Activated CD4-positive, alpha-beta memory T cell treated with anti-CD3 and anti-CD28 coated beads, Interleukin-2, amount 10 ng/mL, durations not matched to agents 7 days and 5 days (primary cell): ENCODE measurements at regions not wholly inside any gene's neighbourhood (a gene's known extent, or its start where the extent isn't known, plus 50 kb on each side); places are given as distances from the start of the nearest gene placed in this dataset.
"Not testable (repeated sequence)": the region's sequence is repeated elsewhere in the genome, so short reads cannot be mapped to it uniquely, and the experiment has no call there.

Experiments
- CTCF ChIA-PET: fragments of 350-600 bp; sonication (Branson Sonifier 250); formaldehyde crosslinking; loops from one replicate; lab custom pipeline; 2021; ENCODE audit warnings: antibody characterized with exemption, inconsistent platforms; lab: Charles Lee
- POLR2A ChIA-PET: fragments of 350-600 bp; sonication (Branson Sonifier 250); formaldehyde crosslinking; loops from one replicate; lab custom pipeline; 2021; ENCODE audit warnings: antibody characterized with exemption; lab: Charles Lee
- DNase-seq: peaks from one replicate; pipeline ENCODE4 v3.0.0-alpha.2; 2020
- H3K27ac Mint-ChIP-seq: one replicate; pipeline ENCODE4 v1.8.0; 2021; ENCODE audit warnings: mild to moderate bottlenecking, mixed read lengths
- H3K27me3 Mint-ChIP-seq: one replicate; pipeline ENCODE4 v1.8.0; 2021; ENCODE audit warnings: mixed read lengths
- H3K36me3 Mint-ChIP-seq: one replicate; pipeline ENCODE4 v1.8.0; 2021; ENCODE audit warnings: low read depth, mixed read lengths
- H3K4me1 Mint-ChIP-seq: one replicate; pipeline ENCODE4 v1.8.0; 2021; ENCODE audit warnings: mixed read lengths
- H3K4me3 Mint-ChIP-seq: one replicate; pipeline ENCODE4 v1.8.0; 2021; ENCODE audit warnings: mild to moderate bottlenecking, mixed read lengths
- H3K9me3 Mint-ChIP-seq: one replicate; pipeline ENCODE4 v1.8.0; 2021; ENCODE audit warnings: mixed read lengths

DNA sequence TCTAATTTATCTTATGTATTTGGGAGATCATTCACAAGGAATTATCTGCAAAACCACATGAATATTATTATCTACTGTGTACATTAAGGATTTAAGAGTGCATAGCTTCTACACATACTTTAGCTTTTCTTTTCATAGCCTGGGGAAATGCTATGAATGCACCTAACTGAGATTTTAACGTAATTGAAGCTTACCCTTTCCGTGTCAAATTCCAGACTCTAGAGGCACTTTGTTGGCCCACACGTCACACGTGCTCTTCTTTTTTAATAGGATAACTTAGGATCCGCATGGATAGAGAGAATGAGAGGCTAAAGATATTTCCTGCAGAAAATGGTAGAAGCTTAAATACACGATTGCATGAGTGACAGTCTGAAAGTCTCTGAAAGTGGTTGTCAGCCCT is 481.1 kb downstream of the PCNX1 start:
- POLR2A ChIA-PET, result interaction anchor here (1.0 kb wide), 1 partner anchor 33 kb away, joined by 3 read pairs; no protein-coding TSS in a partner anchor
- H3K4me3 Mint-ChIP-seq, result no peak overlapping the region
- H3K27me3 Mint-ChIP-seq, result no peaks in the 10 kb centered on the region
- no peak for DNase-seq
- no peak overlapping the region for H3K27ac Mint-ChIP-seq
- CTCF ChIA-PET, result no interaction called here
- peaks cover 26% of the 10 kb centered on the region for H3K36me3 Mint-ChIP-seq
- H3K4me1 Mint-ChIP-seq, result peaks cover 26% of the 10 kb centered on the region
- H3K9me3 Mint-ChIP-seq, result no peaks in the 10 kb centered on the region

- Mint-ChIP-seq H3K27ac (peak overlapping the region; percentile 41), H3K4me3 (no peak overlapping the region), H3K4me1 (peaks cover 26% of the 10 kb centered on the region), H3K9me3 (no peaks in the 10 kb centered on the region), H3K36me3 (peaks cover 26% of the 10 kb centered on the region), H3K27me3 (no peaks in the 10 kb centered on the region)
- POLR2A ChIA-PET, result interaction anchor here (1.0 kb wide), 1 partner anchor 33 kb away, joined by 3 read pairs; no protein-coding TSS in a partner anchor
- CTCF ChIA-PET, result no interaction called here
- DNase-seq, result no peak
Observed at GRCh38 chr14:71388862-71389261, 481.6 kb downstream of the PCNX1 start.

DNA sequence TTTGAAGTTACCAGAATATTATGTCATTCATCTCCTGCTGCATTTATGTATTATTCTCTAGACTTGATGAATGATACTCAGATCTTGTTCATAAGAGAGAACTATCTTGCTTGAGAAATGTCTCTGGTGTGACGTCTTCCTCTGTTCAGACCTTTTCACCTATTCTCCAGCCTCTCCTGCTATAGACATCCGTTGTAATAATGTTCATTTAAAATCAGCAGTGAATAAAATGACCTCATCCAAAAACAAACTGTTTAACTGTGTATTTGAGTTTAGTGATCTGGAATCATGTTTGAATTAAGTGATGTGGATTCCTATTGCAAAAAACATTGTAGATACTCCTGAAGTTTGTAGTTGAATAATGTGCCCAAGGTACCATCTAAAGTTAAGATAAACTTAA is 487.1 kb downstream of the PCNX1 start:
- H3K27ac Mint-ChIP-seq, result no peak overlapping the region
- POLR2A ChIA-PET, result interaction anchor here (0.6 to 2.8 kb wide), 4 partner anchors 67 to 141 kb away, joined by 3 to 13 read pairs (median 4); partner anchors contain the start of gene SIPA1L1

DNA sequence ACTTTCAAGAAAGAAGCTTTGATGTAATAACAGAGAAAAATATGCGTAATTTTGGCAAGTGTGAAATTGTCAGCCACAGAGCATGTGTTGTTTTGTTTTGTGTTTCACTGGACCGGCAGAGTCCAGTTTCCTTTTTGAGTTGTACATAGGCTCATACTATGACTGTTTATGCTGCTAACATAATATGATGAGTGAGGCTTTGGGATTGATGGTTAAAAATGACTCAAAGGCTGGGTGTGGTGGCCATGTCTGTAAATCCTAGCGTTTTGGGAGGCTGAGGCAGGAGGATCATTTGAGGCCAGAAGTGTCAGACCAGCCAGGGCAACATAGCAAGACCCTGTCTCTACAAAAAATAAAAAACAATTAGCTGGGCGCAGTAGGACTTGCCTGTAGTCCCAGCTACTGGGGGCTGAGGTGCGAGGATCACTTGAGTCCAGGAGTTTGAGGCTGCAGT is 487.9 kb downstream of the PCNX1 start:
- no peak for DNase-seq
- Mint-ChIP-seq H3K4me3 (no peak overlapping the region), H3K27ac (no peak overlapping the region), H3K27me3 (no peaks in the 10 kb centered on the region), H3K4me1 (peaks cover 49% of the 10 kb centered on the region), H3K36me3 (peaks cover 17% of the 10 kb centered on the region), H3K9me3 (no peaks in the 10 kb centered on the region)
- ChIA-PET POLR2A (interaction anchor here (0.6 to 2.8 kb wide), 5 partner anchors 8 to 253 kb away, joined by 3 to 13 read pairs (median 4); partner anchors contain the start of gene SIPA1L1), CTCF (interaction anchor here (1.2 kb wide), 1 partner anchor 8 kb away, joined by 7 read pairs; no protein-coding TSS in a partner anchor)

More for the DNA sequence above, 487.1 kb downstream of the PCNX1 start:
- DNase-seq, result no peak
- Mint-ChIP-seq H3K4me3 (no peak overlapping the region), H3K36me3 (peaks cover 21% of the 10 kb centered on the region), H3K27me3 (no peaks in the 10 kb centered on the region), H3K9me3 (no peaks in the 10 kb centered on the region), H3K4me1 (peaks cover 47% of the 10 kb centered on the region)
- CTCF ChIA-PET, result interaction anchor here (1.2 kb wide), 1 partner anchor 9 kb away, joined by 7 read pairs; no protein-coding TSS in a partner anchor

DNA sequence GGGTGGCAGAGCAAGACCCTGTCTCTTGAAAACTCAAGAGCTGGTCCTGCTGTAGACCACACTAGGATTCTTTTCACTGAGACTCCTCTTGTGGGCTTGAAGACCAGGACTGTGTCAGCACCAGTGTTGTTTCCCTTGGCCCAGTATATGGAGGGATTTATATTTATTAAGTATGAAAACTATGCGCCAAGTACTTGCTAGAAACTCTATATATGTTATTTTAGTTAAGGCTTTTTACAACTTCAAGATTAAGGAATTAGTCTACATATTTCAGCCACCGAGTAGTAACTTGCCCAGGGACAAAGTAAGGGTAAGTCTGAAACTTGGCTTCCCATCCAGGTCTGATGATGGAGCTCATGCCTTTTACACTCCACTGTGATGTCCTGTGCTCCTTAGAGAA is 488.4 kb downstream of the PCNX1 start:
- H3K4me1 Mint-ChIP-seq, result peaks cover 52% of the 10 kb centered on the region
- POLR2A ChIA-PET, result interaction anchor here (0.6 to 2.8 kb wide), 4 partner anchors 8 to 253 kb away, joined by 3 to 13 read pairs (median 4); partner anchors contain the start of gene SIPA1L1

DNA sequence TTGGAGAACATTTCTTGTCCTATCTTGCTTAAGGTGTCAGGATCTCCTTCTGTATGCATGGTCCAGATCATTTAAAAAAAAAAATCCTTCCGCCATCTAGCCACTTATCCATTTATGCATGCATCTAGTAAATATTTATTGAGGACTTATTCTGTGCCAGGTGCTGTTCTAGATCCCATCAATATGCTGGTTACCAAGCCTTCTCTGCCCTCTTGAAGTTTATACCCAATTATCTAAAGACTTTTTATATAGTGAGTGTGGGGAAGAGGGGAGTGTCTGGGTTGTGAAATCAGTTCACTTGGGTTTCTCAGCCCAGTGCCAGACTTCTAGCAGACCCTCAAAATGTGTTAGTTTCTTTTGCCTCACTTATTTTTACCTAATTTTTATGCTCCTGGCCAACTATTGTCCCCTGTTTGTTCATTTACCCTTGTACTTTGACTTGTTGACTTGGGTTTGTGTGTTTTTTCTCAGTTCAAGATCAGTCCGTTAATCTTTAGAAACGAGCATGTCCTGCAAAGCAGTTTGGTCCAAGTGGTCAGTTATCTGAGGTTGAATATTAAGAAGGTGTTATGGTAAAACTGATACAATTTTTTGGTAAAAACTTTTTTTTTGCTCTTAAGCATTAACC is 488.9 kb downstream of the PCNX1 start:
- ChIA-PET CTCF (no interaction called here), POLR2A (interaction anchor here (1.4 to 2.8 kb wide), 2 partner anchors 75 to 254 kb away, joined by 5 to 13 read pairs; partner anchors contain the start of gene SIPA1L1)
- peaks cover 17% of the 10 kb centered on the region for H3K36me3 Mint-ChIP-seq
- H3K4me1 Mint-ChIP-seq, result peaks cover 57% of the 10 kb centered on the region
- H3K9me3 Mint-ChIP-seq, result no peaks in the 10 kb centered on the region
- no peak overlapping the region for H3K27ac Mint-ChIP-seq
- no peak overlapping the region for H3K4me3 Mint-ChIP-seq
- no peak for DNase-seq
- H3K27me3 Mint-ChIP-seq, result no peaks in the 10 kb centered on the region

More for the DNA sequence above, 488.4 kb downstream of the PCNX1 start:
- Mint-ChIP-seq H3K27ac (no peak overlapping the region), H3K9me3 (no peaks in the 10 kb centered on the region), H3K36me3 (peaks cover 17% of the 10 kb centered on the region), H3K27me3 (no peaks in the 10 kb centered on the region), H3K4me3 (no peak overlapping the region)
- no peak for DNase-seq
- CTCF ChIA-PET, result no interaction called here

- H3K27ac Mint-ChIP-seq, result peak overlapping the region; percentile 74
- ChIA-PET POLR2A (no interaction called here), CTCF (no interaction called here)
- no peaks in the 10 kb centered on the region for H3K27me3 Mint-ChIP-seq
- H3K4me1 Mint-ChIP-seq, result peaks cover 52% of the 10 kb centered on the region
- H3K36me3 Mint-ChIP-seq, result peaks cover 14% of the 10 kb centered on the region
- DNase-seq, result no peak
- H3K4me3 Mint-ChIP-seq, result no peak overlapping the region
- no peaks in the 10 kb centered on the region for H3K9me3 Mint-ChIP-seq
Observed at GRCh38 chr14:71397371-71397770, 490.1 kb downstream of the PCNX1 start.

DNA sequence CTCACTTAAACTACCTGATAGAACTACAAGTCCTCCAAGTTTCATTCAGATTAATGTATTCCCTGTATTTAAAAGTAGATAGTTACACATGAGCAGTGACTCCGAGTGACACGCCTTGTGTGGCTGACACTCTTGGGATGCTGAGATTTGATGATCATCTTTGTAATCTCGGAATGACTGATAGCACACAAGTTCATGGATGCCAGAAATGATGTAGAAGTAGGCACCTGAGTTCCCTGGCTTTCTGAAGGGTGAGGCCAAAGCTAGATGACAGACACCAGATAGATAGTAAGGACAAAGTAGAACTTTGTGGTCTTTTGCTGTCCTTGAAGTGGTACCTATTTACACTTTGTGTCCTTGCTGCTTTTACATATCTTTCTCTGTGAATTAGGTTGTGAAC is 491.2 kb downstream of the PCNX1 start:
- peak overlapping the region; percentile 33 for H3K4me3 Mint-ChIP-seq
- POLR2A ChIA-PET, result interaction anchor here (0.9 to 3.9 kb wide), 7 partner anchors 27 to 261 kb away, joined by 3 to 80 read pairs (median 4); partner anchors contain the start of gene SIPA1L1
- CTCF ChIA-PET, result interaction anchor here (0.6 to 1.3 kb wide), 5 partner anchors 20 to 77 kb away, joined by 3 to 5 read pairs (median 3); no protein-coding TSS in a partner anchor

DNA sequence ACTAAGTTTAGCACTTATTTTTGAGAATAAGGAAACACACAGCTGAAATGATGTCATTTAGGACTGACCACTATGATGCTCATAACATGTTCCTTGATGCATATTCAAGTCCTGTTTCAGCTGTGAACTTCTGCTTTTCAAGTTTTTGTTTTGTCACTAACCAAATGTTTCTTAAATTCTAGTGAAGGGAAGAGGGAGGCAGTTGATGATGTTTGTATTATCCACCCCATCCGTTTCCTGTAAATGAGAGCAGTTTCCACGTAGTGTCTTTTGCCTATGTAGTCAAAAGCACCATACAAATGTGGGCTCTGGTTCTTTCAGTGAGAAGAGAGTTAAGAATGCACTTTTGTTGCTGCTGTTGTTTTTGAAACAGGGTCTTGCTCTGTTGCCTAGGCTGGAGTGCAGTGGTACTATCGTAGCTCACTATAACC is 491.8 kb downstream of the PCNX1 start:
- Mint-ChIP-seq H3K9me3 (no peaks in the 10 kb centered on the region), H3K27ac (peak overlapping the region; percentile 98), H3K4me1 (peaks cover 58% of the 10 kb centered on the region), H3K4me3 (peak overlapping the region; percentile 48), H3K36me3 (peaks cover 12% of the 10 kb centered on the region), H3K27me3 (no peaks in the 10 kb centered on the region)
- CTCF ChIA-PET, result interaction anchor here (0.6 to 1.3 kb wide), 6 partner anchors 21 to 261 kb away, joined by 3 to 5 read pairs (median 3); no protein-coding TSS in a partner anchor
- DNase-seq, result peak; percentile 26
- POLR2A ChIA-PET, result interaction anchor here (0.9 to 3.9 kb wide), 8 partner anchors 28 to 304 kb away, joined by 3 to 80 read pairs (median 4); partner anchors contain the start of gene SIPA1L1

More for the DNA sequence above, 491.2 kb downstream of the PCNX1 start:
- DNase-seq, result no peak
- Mint-ChIP-seq H3K9me3 (no peaks in the 10 kb centered on the region), H3K4me1 (peaks cover 56% of the 10 kb centered on the region), H3K36me3 (peaks cover 12% of the 10 kb centered on the region), H3K27ac (peak overlapping the region; percentile 98), H3K27me3 (no peaks in the 10 kb centered on the region)

GRCh38 chr14:71400871-71401321 is 493.6 kb downstream of the PCNX1 start:
- no peak for DNase-seq
- ChIA-PET POLR2A (interaction anchor here (1.7 to 3.9 kb wide), 2 partner anchors 78 to 259 kb away, joined by 5 to 80 read pairs; partner anchors contain the start of gene SIPA1L1), CTCF (interaction anchor here (2.0 kb wide), 1 partner anchor 79 kb away, joined by 6 read pairs; no protein-coding TSS in a partner anchor)
- peak overlapping the region; percentile 57 for H3K27ac Mint-ChIP-seq
- H3K27me3 Mint-ChIP-seq, result no peaks in the 10 kb centered on the region
- peaks cover 53% of the 10 kb centered on the region for H3K4me1 Mint-ChIP-seq
- no peaks in the 10 kb centered on the region for H3K9me3 Mint-ChIP-seq
- H3K4me3 Mint-ChIP-seq, result peak overlapping the region; percentile 0
- peaks cover 19% of the 10 kb centered on the region for H3K36me3 Mint-ChIP-seq

- CTCF ChIA-PET, result interaction anchor here (1.7 to 3.6 kb wide), 2 partner anchors 8 to 79 kb away, joined by 7 to 74 read pairs; no protein-coding TSS in a partner anchor
- peaks cover 46% of the 10 kb centered on the region for H3K4me1 Mint-ChIP-seq
Observed at GRCh38 chr14:71402415-71402814, 495.2 kb downstream of the PCNX1 start.

GRCh38 chr14:71403656-71404055 is 496.4 kb downstream of the PCNX1 start:
- ChIA-PET CTCF (interaction anchor here (0.6 to 3.6 kb wide), 18 partner anchors 9 to 425 kb away, joined by 3 to 74 read pairs (median 4); no protein-coding TSS in a partner anchor), POLR2A (interaction anchor here (0.8 to 4.8 kb wide), 5 partner anchors 9 to 349 kb away, joined by 3 to 78 read pairs (median 7); partner anchors contain the start of gene SIPA1L1)
- Mint-ChIP-seq H3K27ac (no peak overlapping the region), H3K9me3 (no peaks in the 10 kb centered on the region), H3K27me3 (no peaks in the 10 kb centered on the region), H3K4me3 (no peak overlapping the region), H3K36me3 (peaks cover 22% of the 10 kb centered on the region), H3K4me1 (peaks cover 35% of the 10 kb centered on the region)
- DNase-seq, result peak; percentile 45

More at GRCh38 chr14:71402415-71402814, 495.2 kb downstream of the PCNX1 start:
- H3K9me3 Mint-ChIP-seq, H3K4me3 Mint-ChIP-seq, H3K27ac Mint-ChIP-seq, H3K27me3 Mint-ChIP-seq, DNase-seq: not testable (repeated sequence)
- POLR2A ChIA-PET, result interaction anchor here (1.7 to 4.8 kb wide), 3 partner anchors 10 to 260 kb away, joined by 7 to 78 read pairs (median 11); partner anchors contain the start of gene SIPA1L1
- peaks cover 15% of the 10 kb centered on the region for H3K36me3 Mint-ChIP-seq
